Liver (tissue), 3 donors: ENCODE measurements at regions not wholly inside any gene's neighbourhood (a gene's known extent, or its start where the extent isn't known, plus 50 kb on each side); places are given as distances from the start of the nearest gene placed in this dataset.

Experiments
- CTCF ChIP-seq: fragments of 150-350 bp; IDR thresholded peaks from 2 replicates; pipeline ENCODE4 v1.5.1; 2017; ENCODE audit warnings: improper control_type of control experiment, low read depth, low read length; ENCODE audit not compliant: missing input control
- FOXA1 ChIP-seq: IDR thresholded peaks from 2 replicates; pipeline ENCODE4 v1.6.1; 2016; ENCODE audit warnings: antibody characterized with exemption
- SP1 ChIP-seq: IDR thresholded peaks from 2 replicates; pipeline ENCODE4 v1.6.1; 2018; ENCODE audit warnings: antibody characterized with exemption, mild to moderate bottlenecking
- donor health status: healthy.
- donor health status: healthy.

GRCh38 chr2:220904015-220904414, 668.1 kb downstream of the EPHA4 start:
- no peak for TF ChIP-seq FOXA1
- no peak for TF ChIP-seq CTCF
- TF ChIP-seq SP1: no peak
